CD4-positive, alpha-beta T cell (primary cell): ENCODE measurements at regions not wholly inside any gene's neighbourhood (a gene's known extent, or its start where the extent isn't known, plus 50 kb on each side); places are given as distances from the start of the nearest gene placed in this dataset.

Experiments
- ATAC-seq: fragments of 200-7000 bp; cut with Tn5 transposase; one replicate; pipeline ENCODE4 v1.10.0; 2022; ENCODE audit warnings: mild to moderate bottlenecking; ENCODE audit not compliant: poor library complexity
- CTCF ChIA-PET: fragments of 350-600 bp; sonication (Branson Sonifier 250); formaldehyde crosslinking; loops from one replicate; lab custom pipeline; 2021; ENCODE audit warnings: antibody characterized with exemption, inconsistent platforms; lab: Charles Lee
- POLR2A ChIA-PET: fragments of 350-600 bp; sonication (Branson Sonifier 250); formaldehyde crosslinking; loops from one replicate; lab custom pipeline; 2021; ENCODE audit warnings: antibody characterized with exemption, inconsistent platforms; lab: Charles Lee
- DNase-seq, 14 experiments: peaks; one replicate each; pipeline ENCODE4 v3.0.0-alpha.2; 2013 to 2020; ENCODE audit warnings: mixed read lengths in 2 of 14
- H3K27ac ChIP-seq, 2 donors: one replicate each; pipeline versions ENCODE4 v1.5.1 to v1.7.0; 2013; ENCODE audit warnings: low read length in 2 of 2, low read depth in 1 of 2, mild to moderate bottlenecking in 1 of 2
- H3K27me3 ChIP-seq, 2 experiments: 1 replicate in 1 of 2; 2 replicates in 1 of 2; pipeline versions ENCODE4 v1.6.1 to v1.7.0; 2013; ENCODE audit warnings: low read length in 2 of 2, control low read depth in 1 of 2, mild to moderate bottlenecking in 1 of 2, moderate library complexity in 1 of 2; ENCODE audit not compliant: insufficient read depth in 2 of 2, control insufficient read depth in 1 of 2
- H3K36me3 ChIP-seq: one replicate; pipeline ENCODE4 v1.6.1; 2013; ENCODE audit warnings: low read length, control low read depth; ENCODE audit not compliant: insufficient read depth
- H3K4me1 ChIP-seq: one replicate; pipeline ENCODE4 v1.6.1; 2013; ENCODE audit warnings: low read length, control low read depth; ENCODE audit not compliant: insufficient read depth
- H3K4me3 ChIP-seq: one replicate; pipeline ENCODE4 v1.5.1; 2013; ENCODE audit warnings: mild to moderate bottlenecking, low read length, moderate library complexity
- H3K9me3 ChIP-seq, 2 experiments: 1 replicate in 1 of 2; 2 replicates in 1 of 2; pipeline versions ENCODE4 v1.6.1 to v1.7.0; 2013; ENCODE audit warnings: low read length in 2 of 2, mild to moderate bottlenecking in 2 of 2, control low read depth in 1 of 2, moderate library complexity in 1 of 2; ENCODE audit not compliant: control insufficient read depth in 1 of 2, insufficient read depth in 1 of 2
- H3K27ac Mint-ChIP-seq: one replicate; pipeline ENCODE4 v1.8.0; 2020; ENCODE audit warnings: mixed read lengths
- H3K27me3 Mint-ChIP-seq: one replicate; pipeline ENCODE4 v1.8.0; 2021; ENCODE audit warnings: mixed read lengths
- H3K36me3 Mint-ChIP-seq: one replicate; pipeline ENCODE4 v1.8.0; 2021; ENCODE audit warnings: low read depth, mixed read lengths
- H3K4me1 Mint-ChIP-seq: one replicate; pipeline ENCODE4 v1.8.0; 2021; ENCODE audit warnings: low read depth, mixed read lengths
- H3K4me3 Mint-ChIP-seq: one replicate; pipeline ENCODE4 v1.8.0; 2020; ENCODE audit warnings: mild to moderate bottlenecking, mixed read lengths
- H3K9me3 Mint-ChIP-seq: one replicate; pipeline ENCODE4 v1.8.0; 2020; ENCODE audit warnings: mixed read lengths
- intact Hi-C, 2 experiments: fragments of 100-400 bp; cut with DNase I in 1 of 2; cut with micrococcal nuclease in 1 of 2; formaldehyde crosslinking; loops; one replicate each; pipeline versions ENCODE4 v1.15.1 to v1.9.0; 2023 to 2025; cut with DNase I, micrococcal nuclease
- TF ChIP-seq, protein P1 (sequence below): fragments of 200-600 bp; IDR thresholded peaks from one replicate; pipeline ENCODE4 v1.8.0; 2022; ENCODE audit warnings: antibody characterized with exemption, mild to moderate bottlenecking

DNA sequence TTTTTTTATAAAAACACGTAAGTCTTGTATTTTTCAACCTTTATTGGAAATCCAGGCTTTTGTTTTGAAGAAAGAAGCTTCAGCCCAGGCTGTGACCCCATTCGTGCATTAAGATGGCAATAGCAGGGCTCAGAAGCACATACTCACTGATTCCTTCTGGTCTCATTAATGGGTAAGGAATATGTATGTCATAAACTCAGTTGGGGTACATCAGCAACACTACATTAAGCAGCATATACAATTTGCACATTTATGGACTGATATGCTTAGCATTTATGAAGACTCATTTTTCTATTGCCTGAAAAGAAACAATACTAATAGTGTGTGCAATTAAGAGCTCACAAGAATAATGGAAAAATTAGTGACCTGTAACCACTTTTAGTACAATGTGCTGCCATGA is 945.4 kb upstream of the PRMT6 start:
- CTCF ChIA-PET = no interaction called here
- POLR2A ChIA-PET = no interaction called here
- H3K9me3 ChIP-seq = peaks cover 0 to 16% of the 10 kb centered on the region in 2 experiments

DNA sequence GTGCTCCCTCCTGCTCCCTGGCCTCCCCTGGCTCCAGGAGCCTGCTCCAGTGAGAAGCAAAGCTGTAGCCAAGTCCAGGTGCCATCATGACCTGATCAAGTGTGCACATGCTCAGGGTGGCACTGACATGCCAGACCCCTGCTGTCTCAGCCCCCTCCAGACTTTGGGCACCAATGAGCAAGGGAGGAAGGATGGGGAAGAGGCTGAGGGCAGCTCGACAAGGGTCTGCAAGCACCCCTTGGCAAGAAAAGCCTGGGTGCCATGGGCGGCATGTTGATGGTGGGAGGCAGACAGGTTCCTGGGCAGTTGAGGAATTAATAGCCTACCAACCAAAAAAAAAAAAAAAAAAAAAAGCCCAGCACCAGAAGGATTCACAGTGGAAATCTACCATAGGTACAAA is 942.6 kb upstream of the PRMT6 start:
- no peaks in the 10 kb centered on the region for H3K27me3 ChIP-seq
- Mint-ChIP-seq H3K4me3 (no peak overlapping the region), H3K4me1 (no peaks in the 10 kb centered on the region), H3K9me3 (peaks cover 10% of the 10 kb centered on the region), H3K27ac (no peak overlapping the region), H3K36me3 (no peaks in the 10 kb centered on the region), H3K27me3 (no peaks in the 10 kb centered on the region)
- TF ChIP-seq, protein P1, sequence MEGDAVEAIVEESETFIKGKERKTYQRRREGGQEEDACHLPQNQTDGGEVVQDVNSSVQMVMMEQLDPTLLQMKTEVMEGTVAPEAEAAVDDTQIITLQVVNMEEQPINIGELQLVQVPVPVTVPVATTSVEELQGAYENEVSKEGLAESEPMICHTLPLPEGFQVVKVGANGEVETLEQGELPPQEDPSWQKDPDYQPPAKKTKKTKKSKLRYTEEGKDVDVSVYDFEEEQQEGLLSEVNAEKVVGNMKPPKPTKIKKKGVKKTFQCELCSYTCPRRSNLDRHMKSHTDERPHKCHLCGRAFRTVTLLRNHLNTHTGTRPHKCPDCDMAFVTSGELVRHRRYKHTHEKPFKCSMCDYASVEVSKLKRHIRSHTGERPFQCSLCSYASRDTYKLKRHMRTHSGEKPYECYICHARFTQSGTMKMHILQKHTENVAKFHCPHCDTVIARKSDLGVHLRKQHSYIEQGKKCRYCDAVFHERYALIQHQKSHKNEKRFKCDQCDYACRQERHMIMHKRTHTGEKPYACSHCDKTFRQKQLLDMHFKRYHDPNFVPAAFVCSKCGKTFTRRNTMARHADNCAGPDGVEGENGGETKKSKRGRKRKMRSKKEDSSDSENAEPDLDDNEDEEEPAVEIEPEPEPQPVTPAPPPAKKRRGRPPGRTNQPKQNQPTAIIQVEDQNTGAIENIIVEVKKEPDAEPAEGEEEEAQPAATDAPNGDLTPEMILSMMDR = no peak
- POLR2A ChIA-PET = no interaction called here
- H3K27ac ChIP-seq = no peak overlapping the region
- CTCF ChIA-PET = no interaction called here
- DNase-seq (peak in 1 of 14 experiments; percentile 3), ATAC-seq (no peak)
- no peaks in the 10 kb centered on the region for H3K4me1 ChIP-seq
- peaks cover 0 to 13% of the 10 kb centered on the region in 2 experiments for H3K9me3 ChIP-seq
- no peak overlapping the region for H3K4me3 ChIP-seq
- no peaks in the 10 kb centered on the region for H3K36me3 ChIP-seq
- intact Hi-C loops = no loop called here

More for the DNA sequence above, 945.4 kb upstream of the PRMT6 start:
- TF ChIP-seq, protein P1 = no peak
- Histone ChIP-seq H3K27ac (no peak overlapping the region), H3K36me3 (no peaks in the 10 kb centered on the region), H3K27me3 (no peaks in the 10 kb centered on the region), H3K4me1 (no peaks in the 10 kb centered on the region), H3K4me3 (no peak overlapping the region)
- DNase-seq = no peak
- Mint-ChIP-seq H3K4me3 (no peak overlapping the region), H3K36me3 (no peaks in the 10 kb centered on the region), H3K4me1 (no peaks in the 10 kb centered on the region), H3K27ac (no peak overlapping the region), H3K27me3 (no peaks in the 10 kb centered on the region), H3K9me3 (peaks cover 10% of the 10 kb centered on the region)
- ATAC-seq = no peak
- intact Hi-C loops = no loop called here

DNA sequence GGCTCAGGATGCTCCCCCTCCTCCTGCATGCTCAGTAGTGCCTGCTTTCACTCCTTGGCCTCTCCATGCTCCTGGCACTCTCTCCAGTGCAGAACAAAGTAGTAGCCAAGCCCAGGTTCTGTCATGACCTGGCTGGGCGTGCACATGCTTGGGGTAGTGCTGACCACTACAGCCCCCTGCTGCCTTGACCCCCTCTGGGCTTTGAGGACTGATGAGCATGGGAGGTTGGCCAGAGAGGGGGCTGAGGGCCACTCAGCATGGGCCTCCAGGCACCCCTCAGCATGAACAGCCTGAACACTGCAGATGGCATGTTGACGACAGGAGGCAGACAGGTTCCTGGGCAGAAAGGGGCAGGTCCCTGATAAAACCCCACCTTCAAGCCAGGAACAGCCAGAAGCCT is 935.7 kb upstream of the PRMT6 start:
- DNase-seq = peak in 1 of 14 experiments; percentile 4
- Histone ChIP-seq H3K27me3 (no peaks in the 10 kb centered on the region), H3K4me1 (no peaks in the 10 kb centered on the region), H3K36me3 (no peaks in the 10 kb centered on the region), H3K9me3 (peaks cover 9 to 18% of the 10 kb centered on the region in 2 experiments), H3K27ac (no peak overlapping the region), H3K4me3 (no peak overlapping the region)
- TF ChIP-seq, protein P1 = no peak
- no peaks in the 10 kb centered on the region for H3K27me3 Mint-ChIP-seq
- no peak overlapping the region for H3K27ac Mint-ChIP-seq
- CTCF ChIA-PET = no interaction called here
- no peak for ATAC-seq
- POLR2A ChIA-PET = no interaction called here
- peaks cover 3% of the 10 kb centered on the region for H3K9me3 Mint-ChIP-seq
- H3K4me1 Mint-ChIP-seq = no peaks in the 10 kb centered on the region
- no peak overlapping the region for H3K4me3 Mint-ChIP-seq
- intact Hi-C loops = no loop called here
- H3K36me3 Mint-ChIP-seq = no peaks in the 10 kb centered on the region
